ENCODE measurements at regions not wholly inside any gene's neighbourhood (a gene's known extent, or its start where the extent isn't known, plus 50 kb on each side); places are given as distances from the start of the nearest gene placed in this dataset.

- no peak overlapping the region for H3K27ac Mint-ChIP-seq (ENCODE audit: unreplicated experiment)
- H3K4me3 Mint-ChIP-seq (ENCODE audit: unreplicated experiment), result no peak overlapping the region
- no peaks in the 10 kb centered on the region for H3K9me3 Mint-ChIP-seq (ENCODE audit: unreplicated experiment)
Observed at GRCh38 chr9:25876248-25876647, 198.0 kb upstream of the TUSC1 start.

GRCh38 chr9:25864509-25864908, 186.3 kb upstream of the TUSC1 start:
- Mint-ChIP-seq H3K9me3 (ENCODE audit: unreplicated experiment) (no peaks in the 10 kb centered on the region), H3K4me3 (ENCODE audit: unreplicated experiment) (no peak overlapping the region), H3K27me3 (ENCODE audit: unreplicated experiment) (no peaks in the 10 kb centered on the region), H3K36me3 (ENCODE audit: unreplicated experiment) (no peaks in the 10 kb centered on the region), H3K27ac (ENCODE audit: unreplicated experiment) (no peak overlapping the region), H3K4me1 (ENCODE audit: low read depth, unreplicated experiment) (no peaks in the 10 kb centered on the region)
- TF ChIP-seq CTCF (IDR thresholded peaks at IDR 0.05; ENCODE audit: partially characterized antibody, unreplicated experiment), result no peak
- no peak for DNase-seq

More at GRCh38 chr9:25876248-25876647, 198.0 kb upstream of the TUSC1 start:
- no peaks in the 10 kb centered on the region for H3K36me3 Mint-ChIP-seq (ENCODE audit: unreplicated experiment)
- no peaks in the 10 kb centered on the region for H3K27me3 Mint-ChIP-seq (ENCODE audit: unreplicated experiment)
- no peak for DNase-seq
- TF ChIP-seq CTCF (IDR thresholded peaks at IDR 0.05; ENCODE audit: partially characterized antibody, unreplicated experiment), result no peak
- no peaks in the 10 kb centered on the region for H3K4me1 Mint-ChIP-seq (ENCODE audit: low read depth, unreplicated experiment)

GRCh38 chr9:25861421-25861820, 183.2 kb upstream of the TUSC1 start:
- no peak for TF ChIP-seq CTCF (IDR thresholded peaks at IDR 0.05; ENCODE audit: partially characterized antibody, unreplicated experiment)
- H3K4me3 Mint-ChIP-seq (ENCODE audit: unreplicated experiment), result no peak overlapping the region
- no peaks in the 10 kb centered on the region for H3K9me3 Mint-ChIP-seq (ENCODE audit: unreplicated experiment)

GRCh38 chr9:25857147-25857546, 178.9 kb upstream of the TUSC1 start:
- H3K9me3 Mint-ChIP-seq (ENCODE audit: unreplicated experiment), result no peaks in the 10 kb centered on the region
- DNase-seq, result no peak
- no peaks in the 10 kb centered on the region for H3K4me1 Mint-ChIP-seq (ENCODE audit: low read depth, unreplicated experiment)
- H3K36me3 Mint-ChIP-seq (ENCODE audit: unreplicated experiment), result peaks cover 5% of the 10 kb centered on the region
- no peak for TF ChIP-seq CTCF (IDR thresholded peaks at IDR 0.05; ENCODE audit: partially characterized antibody, unreplicated experiment)
- H3K27ac Mint-ChIP-seq (ENCODE audit: unreplicated experiment), result no peak overlapping the region
- H3K4me3 Mint-ChIP-seq (ENCODE audit: unreplicated experiment), result no peak overlapping the region
- peaks cover 2% of the 10 kb centered on the region for H3K27me3 Mint-ChIP-seq (ENCODE audit: unreplicated experiment)

More at GRCh38 chr9:25861421-25861820, 183.2 kb upstream of the TUSC1 start:
- no peaks in the 10 kb centered on the region for H3K4me1 Mint-ChIP-seq (ENCODE audit: low read depth, unreplicated experiment)
- no peak for DNase-seq
- H3K27ac Mint-ChIP-seq (ENCODE audit: unreplicated experiment), result no peak overlapping the region
- H3K27me3 Mint-ChIP-seq (ENCODE audit: unreplicated experiment), result peaks cover 2% of the 10 kb centered on the region
- no peaks in the 10 kb centered on the region for H3K36me3 Mint-ChIP-seq (ENCODE audit: unreplicated experiment)

- no peak overlapping the region for H3K4me3 Mint-ChIP-seq (ENCODE audit: unreplicated experiment)
- no peaks in the 10 kb centered on the region for H3K27me3 Mint-ChIP-seq (ENCODE audit: unreplicated experiment)
- no peak overlapping the region for H3K27ac Mint-ChIP-seq (ENCODE audit: unreplicated experiment)
- TF ChIP-seq CTCF (IDR thresholded peaks at IDR 0.05; ENCODE audit: partially characterized antibody, unreplicated experiment), result no peak
- peaks cover 5% of the 10 kb centered on the region for H3K36me3 Mint-ChIP-seq (ENCODE audit: unreplicated experiment)
- H3K9me3 Mint-ChIP-seq (ENCODE audit: unreplicated experiment), result peaks cover 2% of the 10 kb centered on the region
- no peaks in the 10 kb centered on the region for H3K4me1 Mint-ChIP-seq (ENCODE audit: low read depth, unreplicated experiment)
- DNase-seq, result no peak
Observed at GRCh38 chr9:25850803-25851202, 172.6 kb upstream of the TUSC1 start.

All from glutamatergic neuron (in vitro differentiated cells).